ENCODE measurements at regions not wholly inside any gene's neighbourhood (a gene's known extent, or its start where the extent isn't known, plus 50 kb on each side); places are given as distances from the start of the nearest gene placed in this dataset.

- Histone ChIP-seq H3K4me1 (no peaks in the 10 kb centered on the region), H3K4me3 (no peak overlapping the region), H3K27me3 (no peaks in the 10 kb centered on the region), H3K36me3 (no peaks in the 10 kb centered on the region), H3K9me3 (no peaks in the 10 kb centered on the region), H3K27ac (no peak overlapping the region), H3K9ac (ENCODE audit: low read depth in 2 of 2, low read length in 2 of 2) (no peak overlapping the region)
- no peak for DNase-seq
- intact Hi-C loops (cut with DNase I) = loop anchor here (10.0 kb wide), 1 partner anchor 133 kb away; no protein-coding TSS in a partner anchor
- TF ChIP-seq CTCF (IDR thresholded peaks at IDR 0.05) = no peak
Measured at GRCh38 chr4:93982255-93982654, 153.7 kb downstream of the ATOH1 start.

DNA sequence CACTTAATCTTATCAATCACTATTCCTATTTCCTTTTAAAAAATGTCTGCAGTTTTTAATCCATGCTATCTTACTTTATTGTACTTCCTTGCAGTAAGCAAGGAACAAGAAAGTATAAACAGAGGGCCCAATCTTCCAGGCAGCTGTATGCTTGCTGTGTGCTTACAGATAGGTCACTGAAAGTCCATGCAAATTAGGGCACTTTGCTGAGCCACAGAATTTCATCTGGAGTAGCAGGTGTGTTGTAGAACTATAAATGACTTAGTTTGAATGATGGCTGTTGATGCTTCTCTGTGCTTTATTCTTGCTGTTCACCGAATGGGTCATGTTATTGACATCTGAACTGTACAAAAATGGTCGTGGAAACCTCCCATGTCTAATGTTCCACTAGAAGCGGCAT is 154.6 kb downstream of the ATOH1 start:
- Histone ChIP-seq H3K4me1 (no peaks in the 10 kb centered on the region), H3K4me3 (no peak overlapping the region), H3K36me3 (no peaks in the 10 kb centered on the region), H3K27ac (no peak overlapping the region), H3K9ac (ENCODE audit: low read depth in 2 of 2, low read length in 2 of 2) (no peak overlapping the region), H3K9me3 (no peaks in the 10 kb centered on the region), H3K27me3 (no peaks in the 10 kb centered on the region)
- no peak for TF ChIP-seq CTCF (IDR thresholded peaks at IDR 0.05)
- no peak for DNase-seq
- intact Hi-C loops (cut with DNase I) = loop anchor here (10.0 kb wide), 1 partner anchor 132 kb away; no protein-coding TSS in a partner anchor

DNA sequence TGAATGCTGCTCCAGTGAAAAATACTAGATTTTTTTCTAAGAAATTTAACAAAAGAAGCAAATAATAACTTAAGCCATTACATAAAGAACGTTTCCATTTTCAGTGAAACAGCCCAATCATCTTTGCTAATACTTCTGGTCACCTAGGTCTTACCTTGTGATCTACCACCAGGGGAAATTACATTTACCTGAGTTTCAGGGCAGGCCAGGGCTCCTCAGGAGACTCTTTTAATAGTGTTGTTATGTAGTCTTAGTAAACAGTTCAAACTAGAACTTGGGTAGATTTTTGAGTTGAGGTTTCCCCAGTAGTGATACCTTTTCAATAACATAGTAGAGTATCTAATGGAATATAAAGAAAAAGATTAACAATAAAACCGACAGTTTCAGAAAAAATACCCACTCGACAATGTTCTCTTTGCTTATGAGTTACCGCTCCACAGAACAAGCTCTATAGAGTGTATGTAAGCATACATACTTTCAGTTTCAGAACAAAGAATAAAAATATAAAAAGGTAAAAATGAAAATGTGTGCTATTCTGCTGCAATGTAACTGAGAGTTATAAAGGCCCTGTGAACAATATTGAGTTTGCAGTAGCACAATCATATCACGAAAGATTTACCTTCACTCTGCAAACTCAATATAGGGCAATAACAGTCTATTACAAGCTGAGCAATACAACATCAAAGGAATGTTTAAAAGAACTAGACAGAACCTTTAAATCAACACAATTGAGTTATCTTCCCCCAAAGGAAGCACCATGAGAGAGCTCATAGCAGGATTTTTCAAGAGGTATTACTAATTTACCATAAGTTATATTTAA is 165.8 kb downstream of the ATOH1 start:
- DNase-seq = no peak
- H3K27ac ChIP-seq = peak overlapping the region; percentile 38
- no peaks in the 10 kb centered on the region for H3K27me3 ChIP-seq
- no peaks in the 10 kb centered on the region for H3K4me1 ChIP-seq
- peak overlapping the region in 1 of 2 donors; percentile 49 for H3K9ac ChIP-seq (ENCODE audit: low read depth in 2 of 2, low read length in 2 of 2)
- no peak overlapping the region for H3K4me3 ChIP-seq
- intact Hi-C loops (cut with DNase I) = no loop called here
- no peak for TF ChIP-seq CTCF (IDR thresholded peaks at IDR 0.05)
- H3K9me3 ChIP-seq = no peaks in the 10 kb centered on the region
- no peaks in the 10 kb centered on the region for H3K36me3 ChIP-seq

DNA sequence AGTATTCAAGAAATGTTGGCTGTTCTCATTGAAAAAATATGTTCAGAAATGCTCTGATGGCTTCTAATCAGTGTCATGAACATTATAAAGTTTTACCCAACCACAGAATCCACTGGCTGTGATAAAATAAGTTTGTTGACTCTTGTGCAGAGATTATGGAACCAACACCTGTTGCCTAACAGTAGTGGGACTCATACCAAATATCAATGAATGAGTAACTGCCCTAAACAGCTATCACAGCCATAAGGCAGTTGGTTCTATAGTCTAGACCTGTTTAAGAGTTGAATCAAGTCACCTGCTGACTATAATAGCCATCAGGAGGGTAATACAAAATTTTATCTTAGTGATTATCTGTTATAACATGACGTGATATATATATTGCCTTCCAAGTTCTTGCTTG is 168.3 kb downstream of the ATOH1 start:
- Histone ChIP-seq H3K9me3 (no peaks in the 10 kb centered on the region), H3K9ac (ENCODE audit: low read depth in 2 of 2, low read length in 2 of 2) (no peak overlapping the region), H3K4me3 (no peak overlapping the region), H3K4me1 (no peaks in the 10 kb centered on the region), H3K36me3 (no peaks in the 10 kb centered on the region), H3K27ac (no peak overlapping the region), H3K27me3 (no peaks in the 10 kb centered on the region)
- intact Hi-C loops (cut with DNase I) = no loop called here
- DNase-seq = no peak
- TF ChIP-seq CTCF (IDR thresholded peaks at IDR 0.05) = no peak

GRCh38 chr4:94000559-94000958 is 172.0 kb downstream of the ATOH1 start:
- Histone ChIP-seq H3K4me3 (no peak overlapping the region), H3K4me1 (no peaks in the 10 kb centered on the region), H3K9ac (ENCODE audit: low read depth in 2 of 2, low read length in 2 of 2) (no peak overlapping the region), H3K36me3 (no peaks in the 10 kb centered on the region), H3K9me3 (no peaks in the 10 kb centered on the region), H3K27me3 (no peaks in the 10 kb centered on the region), H3K27ac (no peak overlapping the region)
- no peak for DNase-seq
- intact Hi-C loops (cut with DNase I) = no loop called here
- TF ChIP-seq CTCF (IDR thresholded peaks at IDR 0.05) = no peak

Data from colonic mucosa (tissue), 4 donors.